GM12878 (cell line): ENCODE measurements at regions not wholly inside any gene's neighbourhood (a gene's known extent, or its start where the extent isn't known, plus 50 kb on each side); places are given as distances from the start of the nearest gene placed in this dataset. TPM values are rescaled to one million over a fixed set of nuclear protein-coding genes. Genes with fewer than 3 reads are reported as not detected.

Experiments used
- ASH2L ChIP-seq: fragments of 300-600, 200-600 bp; sonication (generic); IDR thresholded peaks from 2 replicates; pipeline ENCODE4 v1.6.1; 2017; ENCODE audit warnings: low read depth, mild to moderate bottlenecking, borderline replicate concordance
- EED ChIP-seq: sonication (generic); IDR thresholded peaks from 2 replicates; pipeline ENCODE4 v1.6.1; 2016; ENCODE audit warnings: antibody characterized with exemption, low read depth
- HDGF ChIP-seq: fragments of 450-650 bp; IDR thresholded peaks from 2 replicates; pipeline ENCODE4 v1.6.1; 2016; ENCODE audit warnings: antibody characterized with exemption
- MYC ChIP-seq: IDR thresholded peaks from 2 replicates; pipeline ENCODE4 v1.6.1; 2011; ENCODE audit warnings: mild to moderate bottlenecking, low read length, moderate library complexity, inconsistent platforms; ENCODE audit not compliant: insufficient read depth, insufficient replicate concordance, insufficient read length, severe bottlenecking
- SMC3 ChIP-seq: IDR thresholded peaks from 2 replicates; pipeline ENCODE4 v1.6.1; 2011; ENCODE audit warnings: low read length, improper control_type of control experiment, borderline replicate concordance
- small RNA-seq: library from RNA; depleted of rRNA; stranded (forward); fragments of <200 nt; gene quantifications from one replicate; pipeline ENCODE3, GENCODE V24; 2014
- TF ChIP-seq, protein P1 (sequence below): IDR thresholded peaks from 2 replicates; pipeline ENCODE4 v1.6.1; 2011; ENCODE audit warnings: low read depth, mild to moderate bottlenecking, low read length, moderate library complexity, borderline replicate concordance; ENCODE audit errors: extremely low read depth
- TF ChIP-seq, protein P2 (sequence below): fragments of 450-650 bp; IDR thresholded peaks from 2 replicates; pipeline ENCODE4 v1.6.1; 2016; ENCODE audit warnings: mild to moderate bottlenecking

DNA sequence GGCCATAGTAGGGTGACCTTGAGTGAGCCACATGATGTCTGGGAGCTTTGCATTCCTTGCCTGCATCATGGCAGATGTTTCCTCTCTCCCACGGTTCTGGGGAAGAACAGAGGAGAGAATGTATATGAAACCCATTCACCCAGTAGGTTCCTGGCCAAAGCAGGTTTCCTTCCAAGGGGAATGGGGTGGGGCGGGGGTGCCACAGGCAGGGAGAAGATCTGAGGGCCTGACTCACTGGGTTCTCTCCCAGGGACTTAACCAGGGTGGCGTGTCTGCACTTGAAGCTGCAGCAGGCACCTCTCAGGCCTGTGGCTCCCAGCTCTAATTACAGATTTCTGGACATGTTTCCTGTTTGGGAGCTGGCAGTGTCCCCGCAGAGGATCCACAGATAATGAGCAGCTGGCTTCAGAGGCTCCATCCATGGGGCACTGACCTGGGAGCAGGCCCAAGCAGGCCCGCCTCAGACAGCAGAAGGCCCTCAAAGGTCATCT is 50.2 kb upstream of the ZMIZ1 start (continued):
- TF ChIP-seq, protein P1, sequence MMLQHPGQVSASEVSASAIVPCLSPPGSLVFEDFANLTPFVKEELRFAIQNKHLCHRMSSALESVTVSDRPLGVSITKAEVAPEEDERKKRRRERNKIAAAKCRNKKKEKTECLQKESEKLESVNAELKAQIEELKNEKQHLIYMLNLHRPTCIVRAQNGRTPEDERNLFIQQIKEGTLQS, result no peak
- no peak for TF ChIP-seq SMC3
- no peak for TF ChIP-seq ASH2L
- TF ChIP-seq MYC, result no peak
- TF ChIP-seq HDGF, result no peak
- TF ChIP-seq EED, result no peak
- TF ChIP-seq, protein P2, sequence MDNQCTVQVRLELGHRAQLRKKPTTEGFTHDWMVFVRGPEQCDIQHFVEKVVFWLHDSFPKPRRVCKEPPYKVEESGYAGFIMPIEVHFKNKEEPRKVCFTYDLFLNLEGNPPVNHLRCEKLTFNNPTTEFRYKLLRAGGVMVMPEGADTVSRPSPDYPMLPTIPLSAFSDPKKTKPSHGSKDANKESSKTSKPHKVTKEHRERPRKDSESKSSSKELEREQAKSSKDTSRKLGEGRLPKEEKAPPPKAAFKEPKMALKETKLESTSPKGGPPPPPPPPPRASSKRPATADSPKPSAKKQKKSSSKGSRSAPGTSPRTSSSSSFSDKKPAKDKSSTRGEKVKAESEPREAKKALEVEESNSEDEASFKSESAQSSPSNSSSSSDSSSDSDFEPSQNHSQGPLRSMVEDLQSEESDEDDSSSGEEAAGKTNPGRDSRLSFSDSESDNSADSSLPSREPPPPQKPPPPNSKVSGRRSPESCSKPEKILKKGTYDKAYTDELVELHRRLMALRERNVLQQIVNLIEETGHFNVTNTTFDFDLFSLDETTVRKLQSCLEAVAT, result no peak

Small RNAs in the stretch of these regions (small RNA-seq; reads per million reads assigned to genes)
- gene RF00056, result not detected
